Stimulated activated CD4-positive, alpha-beta T cell treated with anti-CD3 and anti-CD28 coated beads, Interleukin-4, amount 100 ng/mL, for 48 hours (primary cell): ENCODE measurements at regions not wholly inside any gene's neighbourhood (a gene's known extent, or its start where the extent isn't known, plus 50 kb on each side); places are given as distances from the start of the nearest gene placed in this dataset.

Source experiments
- DNase-seq, 2 donors: peaks; one replicate each; pipeline ENCODE4 v3.0.0-alpha.2; 2020; ENCODE audit warnings: low read depth in 2 of 2

DNA sequence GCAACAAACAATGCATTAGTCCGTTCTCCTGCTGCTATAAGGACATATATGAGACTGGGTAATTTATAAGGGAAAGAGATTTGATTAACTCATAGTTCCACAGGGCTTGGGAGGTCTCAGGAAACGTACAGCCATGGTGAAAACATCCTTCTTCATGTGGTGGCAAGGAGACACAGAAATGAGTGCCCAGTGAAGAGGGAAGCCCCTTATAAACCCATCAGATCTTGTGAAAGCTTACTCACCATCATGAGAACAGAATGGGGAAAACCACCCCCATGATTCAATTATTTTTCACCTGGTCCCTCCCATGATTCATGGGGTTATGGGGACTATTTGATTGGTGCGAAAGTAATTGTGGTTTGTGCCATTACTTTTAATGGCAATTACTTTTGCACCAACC is 655.8 kb upstream of the SEMA6A start:
- no peak for DNase-seq

GRCh38 chr5:117220730-117221129 is 646.1 kb upstream of the SEMA6A start:
- no peak for DNase-seq

- no peak for DNase-seq
Measured at GRCh38 chr5:117218789-117219188, 644.2 kb upstream of the SEMA6A start.

- no peak for DNase-seq
Measured at GRCh38 chr5:117212866-117213265, 638.2 kb upstream of the SEMA6A start.

DNA sequence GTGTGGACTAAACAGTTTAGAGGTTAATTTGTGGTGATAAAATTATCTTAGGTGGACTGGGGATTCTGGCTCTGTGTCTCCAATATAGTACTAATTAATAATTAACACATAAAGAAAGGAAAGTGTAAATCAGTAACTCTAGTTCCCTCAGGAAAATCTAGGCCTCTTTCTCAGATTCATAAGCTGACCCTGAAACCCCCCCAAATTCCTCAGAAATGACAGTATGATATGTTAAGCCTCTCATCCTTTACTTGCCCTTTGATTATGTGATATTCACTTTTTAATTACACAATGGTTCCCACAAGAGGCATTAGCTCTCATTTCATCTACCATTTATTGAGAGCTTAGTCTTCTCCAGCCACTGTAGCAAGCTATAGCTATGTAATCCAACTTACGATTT is 636.2 kb upstream of the SEMA6A start:
- DNase-seq: no peak

DNA sequence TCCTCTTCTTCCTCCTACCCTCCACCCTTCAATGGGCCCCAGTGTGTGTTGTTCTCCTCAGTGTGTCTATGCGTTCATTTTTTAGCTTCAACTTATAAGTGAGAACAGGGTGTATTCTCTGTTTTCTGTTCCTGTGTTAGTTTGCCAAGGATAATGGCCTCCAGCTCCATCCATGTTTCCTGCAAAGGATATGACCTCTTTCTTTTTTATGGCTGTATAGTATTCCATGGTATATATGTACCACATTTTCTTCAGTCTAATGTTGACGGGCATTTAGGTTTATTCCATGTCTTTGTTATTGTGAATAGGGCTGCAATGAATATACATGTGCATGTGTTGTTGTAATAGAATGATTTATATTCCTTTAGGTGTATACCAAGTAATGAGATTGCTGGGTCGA is 634.9 kb upstream of the SEMA6A start:
- DNase-seq: no peak

- DNase-seq: no peak
Measured at GRCh38 chr5:117207088-117207668, 632.6 kb upstream of the SEMA6A start.

- no peak for DNase-seq
Measured at GRCh38 chr5:117205894-117206293, 631.3 kb upstream of the SEMA6A start.

GRCh38 chr5:117204926-117205869 is 630.6 kb upstream of the SEMA6A start:
- no peak for DNase-seq

DNA sequence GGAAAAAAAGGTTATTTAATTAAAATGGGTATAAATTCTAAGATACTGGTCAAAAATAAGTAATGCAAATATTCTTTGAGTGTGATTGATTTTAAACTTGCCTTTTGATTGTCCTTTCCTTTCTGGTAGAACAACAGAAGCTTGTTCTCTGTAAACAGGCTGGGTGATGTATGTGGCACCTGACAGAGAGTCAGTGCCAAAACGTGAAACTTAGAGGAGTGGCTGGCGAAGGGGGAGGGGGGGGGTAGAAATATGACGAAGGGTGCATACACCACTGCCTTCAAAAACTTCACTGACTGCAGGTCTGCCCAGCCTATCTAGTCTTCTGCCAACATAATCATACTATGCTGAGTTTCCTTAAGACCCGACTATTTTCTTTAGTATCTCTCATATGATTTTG is 629.8 kb upstream of the SEMA6A start:
- no peak for DNase-seq

DNA sequence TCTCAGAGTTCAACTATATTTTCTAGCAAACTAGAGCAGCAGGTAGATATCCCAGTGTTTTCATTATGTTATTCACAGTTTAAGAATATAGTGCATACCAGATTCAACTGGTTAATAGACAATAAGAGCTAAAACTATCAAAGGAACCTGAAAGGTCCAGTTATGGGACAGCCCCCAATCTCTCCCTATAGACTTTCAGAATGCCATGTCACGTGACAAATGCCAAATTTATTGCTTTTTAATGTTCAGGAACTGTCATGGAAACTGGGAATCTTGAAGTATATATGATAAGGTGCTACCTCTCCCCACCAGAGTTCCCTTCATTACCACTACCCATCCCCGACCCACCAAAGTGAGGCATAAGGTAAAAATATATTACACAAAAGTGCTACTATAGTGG is 629.0 kb upstream of the SEMA6A start:
- DNase-seq: no peak

DNA sequence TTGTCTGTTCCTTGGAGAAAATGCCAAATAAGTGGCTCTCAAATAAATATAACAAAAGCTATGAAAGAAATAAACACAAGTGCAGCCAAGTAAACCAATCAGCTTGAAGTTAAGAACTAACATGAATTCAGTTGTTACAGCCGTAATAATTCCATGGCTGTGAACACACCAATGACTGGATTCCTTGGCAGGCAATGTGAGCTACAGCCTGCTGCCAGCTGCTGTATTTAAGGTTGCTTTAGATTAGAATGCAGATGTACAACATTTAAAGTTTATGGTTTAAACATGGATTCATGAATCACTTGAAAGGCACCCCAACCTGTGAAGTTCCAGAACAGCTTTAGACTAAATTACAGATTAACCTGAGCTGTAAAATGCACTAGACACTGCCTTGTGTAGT is 626.4 kb upstream of the SEMA6A start:
- DNase-seq: no peak

GRCh38 chr5:117195076-117195475 is 620.5 kb upstream of the SEMA6A start:
- DNase-seq: no peak

DNA sequence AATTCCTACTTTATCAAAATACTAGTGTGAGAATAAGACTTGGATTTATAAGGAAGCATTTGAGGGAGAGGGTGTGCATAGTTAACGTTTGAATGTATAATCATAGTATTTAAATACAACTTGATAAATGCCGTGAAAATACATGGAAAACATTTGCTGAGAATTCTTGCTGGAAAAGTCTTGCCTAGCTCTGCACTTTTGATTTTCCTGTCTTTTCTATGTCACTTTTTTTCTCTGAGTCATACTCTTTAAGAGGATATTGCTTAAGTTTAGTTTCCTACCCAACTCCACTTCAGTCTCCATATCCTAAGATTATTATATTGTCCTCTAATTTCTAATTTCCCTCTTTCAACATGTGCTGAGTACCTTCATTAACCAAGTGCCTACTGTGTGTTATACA is 616.6 kb upstream of the SEMA6A start:
- DNase-seq: no peak

DNA sequence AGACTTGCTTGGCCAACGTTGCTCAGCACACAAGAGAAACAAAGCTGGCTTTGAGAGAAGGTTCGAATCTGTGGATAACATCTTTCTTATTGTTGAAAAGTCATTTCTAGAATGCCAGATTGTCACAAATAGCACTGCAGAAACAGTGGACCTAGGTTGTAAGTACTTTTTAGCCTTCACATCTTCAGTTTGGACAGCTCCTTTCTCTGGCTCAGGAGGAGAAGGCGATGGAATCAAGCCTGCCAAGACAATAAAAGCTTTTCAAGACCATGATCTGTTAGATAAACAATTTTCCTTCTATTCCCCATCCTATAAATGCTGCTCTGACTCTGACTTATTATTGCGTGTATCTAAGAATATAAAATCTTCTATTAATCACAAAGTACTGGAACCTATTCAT is 615.2 kb upstream of the SEMA6A start:
- DNase-seq: no peak

DNA sequence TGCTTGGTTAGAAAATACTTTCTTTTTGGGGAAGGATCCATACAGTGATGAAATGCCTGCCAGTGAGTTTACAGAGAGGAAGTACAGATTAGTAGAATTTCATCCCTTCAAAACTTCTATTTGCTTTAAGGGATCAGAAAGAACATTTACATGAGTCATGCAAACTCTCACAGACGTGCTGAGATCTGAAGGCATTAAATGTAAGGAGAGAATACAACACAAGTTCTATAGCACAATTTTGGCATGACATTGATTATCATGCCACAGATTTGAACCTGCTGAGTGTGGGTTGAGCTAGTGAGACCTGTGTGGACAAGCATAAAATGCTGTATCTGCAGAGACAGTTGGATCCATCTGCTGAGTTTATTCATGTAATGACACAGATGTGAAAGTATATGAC is 613.6 kb upstream of the SEMA6A start:
- DNase-seq: no peak

GRCh38 chr5:117186751-117187150 is 612.1 kb upstream of the SEMA6A start:
- no peak for DNase-seq

GRCh38 chr5:117183326-117183725 is 608.7 kb upstream of the SEMA6A start:
- DNase-seq: no peak

- no peak for DNase-seq
Measured at GRCh38 chr5:117182104-117182503, 607.5 kb upstream of the SEMA6A start.

DNA sequence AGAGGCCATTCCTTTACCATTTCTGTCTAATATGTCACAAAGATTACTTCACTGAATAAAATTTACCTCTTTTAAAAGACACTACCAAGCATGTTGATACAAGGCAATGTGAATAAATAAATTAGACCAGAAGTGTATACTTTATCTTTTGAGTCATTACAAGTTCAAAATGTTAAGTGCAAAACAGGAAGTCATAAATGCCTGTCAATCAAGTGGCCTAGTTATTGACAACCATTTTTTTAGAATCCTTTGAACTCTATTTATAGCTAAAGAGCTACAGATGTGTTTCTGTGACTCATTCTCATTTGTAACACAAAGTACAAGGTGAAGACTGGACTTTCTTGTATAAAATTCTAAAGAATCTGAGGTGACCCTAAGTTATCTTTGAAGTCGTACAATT is 602.7 kb upstream of the SEMA6A start:
- DNase-seq: no peak

- no peak for DNase-seq
Measured at GRCh38 chr5:117165068-117165467, 590.4 kb upstream of the SEMA6A start.

GRCh38 chr5:117161718-117162335 is 587.2 kb upstream of the SEMA6A start:
- no peak for DNase-seq

- DNase-seq: no peak
Measured at GRCh38 chr5:117160391-117160790, 585.8 kb upstream of the SEMA6A start.
